Amniotic epithelial cell (primary cell): ENCODE measurements at regions not wholly inside any gene's neighbourhood (a gene's known extent, or its start where the extent isn't known, plus 50 kb on each side); places are given as distances from the start of the nearest gene placed in this dataset.

ENCODE experiments used
- DNase-seq: peaks from one replicate; pipeline ENCODE4 v3.0.0-alpha.2; 2010; ENCODE audit warnings: low read depth

DNA sequence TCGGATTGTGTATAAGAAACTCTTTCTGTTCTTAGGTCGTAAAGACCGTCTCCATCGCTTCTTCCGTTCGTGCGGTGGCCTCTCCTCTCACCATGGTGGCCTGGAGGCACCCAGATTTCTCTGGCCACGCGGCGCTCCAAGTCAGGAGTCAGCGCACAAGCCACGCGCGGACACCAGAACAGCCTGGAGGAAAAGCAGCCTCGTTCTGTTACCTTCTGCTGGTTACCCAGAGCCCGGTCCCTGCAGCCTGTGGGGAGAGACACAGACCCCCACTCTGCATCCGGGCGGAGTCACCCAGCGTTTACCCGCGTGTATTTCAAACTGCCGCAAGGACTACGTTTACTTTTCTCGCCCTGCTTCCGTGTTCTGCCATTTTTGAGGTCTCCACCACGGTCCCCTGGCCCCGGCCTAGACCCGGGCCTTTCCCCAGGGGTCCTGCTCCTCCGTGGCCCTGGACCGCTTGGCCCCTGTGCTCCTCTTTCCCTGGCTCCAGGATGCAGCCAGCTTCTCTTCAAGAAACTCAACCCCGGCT, 776.1 kb downstream of the BRD1 start:
- no peak for DNase-seq

DNA sequence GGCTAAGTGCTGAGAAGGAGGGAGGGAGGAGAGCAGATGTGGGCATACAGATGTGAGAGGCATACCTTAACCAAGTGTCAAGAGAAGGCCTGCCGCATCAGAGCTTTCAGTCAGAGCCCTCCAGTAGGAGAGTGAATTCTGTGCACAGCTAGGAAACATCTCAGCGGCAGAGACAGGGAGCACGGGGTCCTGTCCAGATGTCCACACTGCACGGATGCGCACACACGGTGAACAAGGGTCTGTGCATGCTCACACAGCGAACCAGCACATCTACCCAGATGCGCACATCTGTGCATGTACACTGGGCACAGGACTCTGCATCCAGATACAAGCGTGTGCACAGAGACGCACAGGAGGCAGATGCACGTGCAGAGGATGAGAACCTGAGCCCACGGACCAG, 778.0 kb downstream of the BRD1 start:
- DNase-seq, result no peak

GRCh38 chr22:49048591-49048990, 779.1 kb downstream of the BRD1 start:
- DNase-seq, result no peak

GRCh38 chr22:49047447-49047846, 780.2 kb downstream of the BRD1 start:
- DNase-seq, result no peak

- DNase-seq, result no peak
These were observed 780.9 kb downstream of the BRD1 start for GRCh38 chr22:49046546-49047361.

DNA sequence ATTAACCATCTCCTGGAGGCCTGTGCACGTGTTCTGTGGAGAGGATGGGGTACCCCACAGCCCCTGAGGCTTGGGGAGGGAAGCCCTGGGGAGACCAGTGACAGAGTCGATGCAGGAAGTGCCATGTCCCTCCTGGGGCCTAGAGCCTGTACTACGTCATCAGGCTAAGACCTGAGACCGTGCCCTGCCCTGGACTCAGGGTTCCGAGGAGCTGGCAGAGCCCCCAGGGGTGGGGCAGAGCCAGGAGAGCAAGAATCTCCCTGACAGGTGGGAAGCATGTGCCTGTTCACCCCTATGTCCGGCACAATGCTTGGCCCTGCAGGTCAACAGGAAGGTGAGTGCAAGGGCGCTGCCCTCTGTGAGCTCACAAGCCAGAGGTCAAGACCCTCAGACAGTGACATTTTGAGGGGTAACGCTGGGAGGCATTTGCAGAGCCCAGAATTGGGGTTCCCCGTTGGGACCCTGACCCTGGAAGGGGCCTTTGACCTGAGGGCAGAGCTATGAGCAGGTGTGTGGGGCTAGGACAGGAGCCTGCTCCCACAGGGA, 781.6 kb downstream of the BRD1 start:
- DNase-seq, result no peak

DNA sequence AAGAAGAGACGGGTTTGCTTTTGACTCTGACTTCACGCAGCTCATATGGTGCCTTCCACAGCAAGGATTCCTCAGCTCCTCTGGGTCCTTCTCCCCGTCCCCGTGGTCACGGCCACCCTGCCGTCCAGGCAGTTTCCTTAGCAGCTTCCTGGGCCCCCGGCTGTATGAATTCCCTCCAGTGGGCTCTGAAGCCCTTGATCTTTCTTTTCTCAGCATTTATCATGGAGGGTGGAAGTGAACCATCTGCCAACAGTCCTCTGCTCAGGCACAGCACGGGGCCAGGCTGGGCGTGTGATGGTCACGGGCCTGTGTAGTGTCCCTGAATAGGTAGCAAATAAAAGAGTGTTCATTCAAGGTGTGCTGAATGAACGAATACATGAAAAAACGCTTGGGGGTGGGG, 782.4 kb downstream of the BRD1 start:
- no peak for DNase-seq

DNA sequence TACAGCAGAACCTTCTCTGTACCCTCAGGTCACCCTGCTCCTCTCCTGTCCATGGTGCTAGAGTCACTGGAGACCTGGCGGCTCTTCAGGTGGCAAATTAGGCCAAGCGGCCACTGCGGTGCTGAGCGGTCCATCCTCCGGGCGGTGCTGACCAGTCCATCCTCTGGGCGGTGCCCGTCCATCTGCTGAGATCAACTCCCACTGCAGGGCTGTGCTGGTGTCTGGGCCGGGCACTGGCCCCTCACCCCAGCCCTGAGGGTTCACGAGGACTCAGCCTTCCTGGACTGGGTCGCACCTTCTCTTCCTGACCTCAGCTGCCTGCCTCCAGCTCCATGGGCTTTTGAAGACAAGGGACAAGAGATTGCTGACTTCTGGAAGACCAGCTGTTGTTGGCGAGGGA, 782.9 kb downstream of the BRD1 start:
- no peak for DNase-seq

DNA sequence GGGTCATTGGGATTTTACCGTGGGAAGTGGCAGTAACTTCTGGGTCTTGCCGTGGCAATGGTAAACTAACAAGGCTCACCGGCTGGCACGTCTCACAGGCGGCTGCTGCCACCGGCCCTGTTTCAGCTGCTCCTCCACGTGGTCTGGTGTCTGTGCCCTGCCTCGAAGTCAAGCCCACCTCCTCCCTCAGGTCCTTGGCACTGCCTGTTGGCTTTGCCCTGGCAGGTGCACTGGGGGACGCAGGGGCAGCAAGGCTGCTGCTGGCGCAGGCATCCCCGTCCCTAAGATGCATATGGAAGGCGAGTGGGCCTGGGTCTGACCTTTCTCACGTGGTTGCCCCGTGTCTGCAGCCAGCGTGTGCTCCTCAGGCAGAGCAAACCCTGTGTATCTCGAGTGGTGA, 783.6 kb downstream of the BRD1 start:
- no peak for DNase-seq

DNA sequence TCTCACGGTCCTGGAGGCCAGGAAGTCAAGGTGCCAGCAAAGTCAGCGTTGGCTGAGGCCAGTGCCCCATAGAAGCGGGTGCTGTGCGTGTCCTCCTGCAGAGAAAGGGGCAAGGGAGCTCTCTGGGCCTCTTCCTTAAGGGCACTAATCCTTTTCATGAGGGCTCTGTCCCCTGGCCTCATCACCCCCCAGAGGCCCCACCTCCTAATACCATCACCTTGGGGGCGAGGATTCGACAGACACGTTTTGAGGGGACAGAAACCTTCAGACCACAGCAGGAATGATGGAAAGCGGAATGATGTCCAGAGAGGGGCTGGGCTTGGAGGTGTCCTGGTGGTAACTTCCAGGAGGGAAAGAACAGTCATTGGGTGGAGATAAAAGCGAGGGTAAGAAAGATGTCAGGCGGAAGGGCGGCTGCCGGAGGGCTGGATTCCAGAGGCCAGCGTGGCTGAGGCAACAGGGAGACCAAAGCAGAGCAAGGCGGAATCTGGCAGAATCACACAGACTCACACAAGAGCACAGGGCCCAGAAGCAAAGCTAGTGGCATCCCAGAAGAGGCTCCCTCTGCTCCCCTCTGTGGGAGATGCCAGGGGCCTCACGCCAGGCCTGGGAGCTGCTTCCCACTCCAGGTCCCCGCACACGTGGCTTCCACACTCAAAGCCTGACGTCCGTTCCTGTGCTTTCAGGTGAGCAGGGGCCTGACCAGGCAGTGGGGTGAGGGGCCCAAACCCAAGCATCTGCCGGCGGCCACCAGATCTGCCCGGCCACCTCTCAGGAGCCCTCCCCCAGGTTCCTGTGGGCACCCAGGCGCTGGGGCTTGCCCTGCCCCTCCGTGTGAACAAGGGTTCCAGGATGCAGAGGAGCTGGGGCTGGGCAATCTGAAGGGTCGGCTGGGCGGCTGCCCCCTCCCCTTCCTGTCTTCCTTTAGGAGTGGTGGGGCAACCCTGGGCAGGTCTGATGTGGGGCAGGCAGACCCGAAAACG, 784.5 kb downstream of the BRD1 start:
- DNase-seq, result no peak

- DNase-seq, result no peak
These were observed 785.6 kb downstream of the BRD1 start for GRCh38 chr22:49042066-49042465.

- DNase-seq, result no peak
These were observed 786.8 kb downstream of the BRD1 start for GRCh38 chr22:49040754-49041467.

DNA sequence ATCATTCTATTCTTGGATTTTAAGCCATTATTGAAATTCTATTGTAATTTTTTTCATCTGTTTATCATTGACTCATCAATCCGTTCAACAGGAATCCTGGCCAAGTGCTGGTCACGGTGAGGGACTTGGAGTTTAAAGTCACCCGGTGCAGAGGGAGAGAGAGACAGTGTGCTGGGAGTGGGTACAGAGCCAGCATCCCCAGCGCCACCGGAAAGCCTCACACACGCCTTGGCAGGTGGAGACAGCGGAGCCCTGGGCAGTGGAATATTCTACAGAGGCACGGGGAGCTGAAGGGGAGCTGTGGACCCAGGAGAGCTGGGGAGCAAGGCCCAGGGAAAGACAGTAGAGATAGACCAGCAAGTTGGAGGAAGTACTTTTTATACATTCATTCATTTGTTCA, 787.6 kb downstream of the BRD1 start:
- no peak for DNase-seq

GRCh38 chr22:49039625-49040024, 788.0 kb downstream of the BRD1 start:
- DNase-seq, result no peak

DNA sequence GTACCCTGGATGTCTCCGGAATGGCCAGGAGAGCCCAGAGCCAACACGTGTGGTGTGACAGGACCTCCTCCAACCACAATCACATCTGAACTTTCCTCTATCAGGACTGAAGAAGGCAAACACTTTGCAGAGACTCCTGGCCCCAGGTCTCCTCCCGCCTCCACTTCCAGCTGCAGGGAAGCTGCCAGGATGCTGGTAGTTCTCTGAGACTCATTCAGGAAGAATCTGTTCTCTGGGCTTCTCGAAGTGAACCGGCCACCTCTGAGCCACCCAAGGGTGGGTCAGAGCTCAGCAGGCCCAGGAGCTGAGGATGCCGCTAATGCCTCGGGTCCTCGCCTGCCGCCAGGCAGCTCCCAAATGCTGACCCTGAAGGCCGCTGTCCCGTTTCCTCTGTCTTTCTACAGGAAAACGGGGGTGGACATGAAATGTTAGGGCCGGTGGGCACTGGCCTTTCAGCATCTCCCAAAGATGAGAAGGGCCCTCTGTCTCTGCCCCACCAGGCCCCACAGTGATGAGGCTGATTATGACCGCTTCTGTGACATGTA, 789.9 kb downstream of the BRD1 start:
- no peak for DNase-seq

- DNase-seq, result no peak
These were observed 791.2 kb downstream of the BRD1 start for GRCh38 chr22:49036513-49036912.

- DNase-seq, result no peak
These were observed 791.7 kb downstream of the BRD1 start for GRCh38 chr22:49035818-49036457.

GRCh38 chr22:49034836-49035817, 792.5 kb downstream of the BRD1 start:
- DNase-seq, result no peak

GRCh38 chr22:49033616-49034015, 794.1 kb downstream of the BRD1 start:
- no peak for DNase-seq

- no peak for DNase-seq
These were observed 794.9 kb downstream of the BRD1 start for GRCh38 chr22:49032821-49033220.
